ENCODE measurements at regions not wholly inside any gene's neighbourhood (a gene's known extent, or its start where the extent isn't known, plus 50 kb on each side); places are given as distances from the start of the nearest gene placed in this dataset.

DNA sequence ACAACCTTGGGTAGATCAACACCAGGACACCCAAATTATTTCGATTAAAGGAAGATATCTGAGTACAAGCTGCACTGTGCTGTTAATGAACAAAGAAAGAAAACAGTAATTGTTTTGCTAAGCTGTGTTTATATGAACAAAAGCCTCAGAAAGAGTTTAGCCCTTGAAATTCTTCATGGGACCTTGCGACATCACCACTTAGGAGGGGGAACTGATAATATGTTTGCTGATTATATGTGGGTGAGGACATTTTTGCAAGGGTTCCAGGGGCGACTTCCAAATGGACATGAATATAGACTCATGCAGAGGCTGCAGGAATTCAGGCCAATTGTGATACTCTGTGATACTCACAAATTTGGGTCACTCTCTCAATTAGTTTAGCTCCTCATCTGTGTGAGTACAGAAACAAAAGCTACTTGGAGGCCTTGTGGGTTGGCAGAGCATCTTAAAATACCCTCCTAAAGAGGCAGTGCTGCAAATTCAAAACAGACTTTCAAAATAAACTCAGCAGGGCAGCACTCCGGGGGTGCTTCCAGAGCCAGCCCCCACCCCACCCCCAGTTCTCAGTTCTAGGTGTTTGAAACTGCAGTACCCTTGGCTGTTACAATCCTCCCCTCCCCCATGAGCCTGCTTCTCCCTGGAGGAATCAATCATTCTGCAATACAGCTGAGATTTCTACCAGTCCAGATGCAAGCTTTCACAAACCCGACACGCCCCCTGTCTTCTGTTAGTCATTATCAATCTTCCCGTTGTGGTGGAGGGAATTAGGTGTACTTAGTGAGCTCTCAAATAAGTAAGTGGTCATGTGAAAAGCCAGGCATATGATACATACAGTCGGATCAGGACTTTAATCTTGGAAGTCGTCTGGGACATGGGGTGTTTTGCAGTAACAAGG lies 97.0 kb upstream of the MBNL2 start:
- Histone ChIP-seq H3K27ac (ENCODE audit: low read depth, low read length) (no peak overlapping the region), H3K9me3 (ENCODE audit: insufficient read depth, low read depth, low read length) (no peaks in the 10 kb centered on the region), H3K27me3 (ENCODE audit: insufficient read depth, low read length) (no peaks in the 10 kb centered on the region), H3K4me1 (ENCODE audit: insufficient read depth, low read length) (peaks cover 19% of the 10 kb centered on the region), H3K9ac (ENCODE audit: low read depth, low read length) (no peak overlapping the region), H3K36me3 (ENCODE audit: insufficient read depth, low read length) (no peaks in the 10 kb centered on the region), H3K4me3 (ENCODE audit: low read length) (no peak overlapping the region)
- WGBS, result 73% methylated on average over 9 of the region's 9 CpGs

DNA sequence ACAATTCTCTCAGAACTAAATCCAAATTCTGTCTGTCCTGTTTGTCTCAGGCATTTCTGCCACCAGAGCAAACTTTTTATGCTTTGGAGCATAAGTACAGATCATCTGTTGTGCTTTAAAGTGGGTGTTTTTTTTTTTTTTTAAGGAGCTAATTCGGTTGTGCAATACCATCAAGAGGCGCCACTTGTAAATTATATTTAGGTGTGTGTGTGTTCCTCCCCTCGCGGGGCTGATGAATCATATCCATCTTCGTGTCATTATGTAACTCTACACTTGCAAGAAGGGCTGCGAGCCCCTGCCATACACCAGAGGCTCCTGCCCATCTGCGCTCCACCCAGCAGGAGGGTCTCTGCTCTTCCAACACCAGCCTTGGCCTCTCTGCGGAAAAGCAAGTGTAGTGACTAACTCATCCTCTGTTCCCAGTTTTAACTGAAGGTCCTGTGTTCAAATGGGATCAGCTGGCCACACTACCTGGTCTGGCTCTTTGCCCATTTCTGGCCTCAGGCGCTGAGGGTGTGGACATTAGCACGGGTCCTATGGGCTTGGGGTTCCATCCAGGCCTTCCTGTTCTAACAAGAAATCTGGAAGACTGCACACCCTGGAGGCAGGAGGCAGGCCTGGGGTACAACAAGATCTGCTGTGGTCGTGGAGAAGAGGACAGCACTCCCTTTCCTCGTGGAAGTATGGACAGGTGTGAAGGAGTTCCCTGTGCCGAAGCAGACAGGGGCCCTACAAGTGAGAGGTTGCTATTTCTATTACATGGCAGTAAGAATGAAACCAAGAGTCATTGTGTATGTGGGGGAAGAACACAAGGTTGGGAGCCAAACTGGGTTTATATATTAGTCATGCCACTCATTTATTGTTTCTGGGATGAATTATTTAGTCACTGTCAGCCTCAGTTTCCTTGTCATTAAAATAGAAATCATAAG lies 96.1 kb upstream of the MBNL2 start:
- WGBS, result 92% methylated on average over 13 of the region's 13 CpGs
- Histone ChIP-seq H3K9me3 (ENCODE audit: insufficient read depth, low read depth, low read length) (no peaks in the 10 kb centered on the region), H3K36me3 (ENCODE audit: insufficient read depth, low read length) (no peaks in the 10 kb centered on the region), H3K27ac (ENCODE audit: low read depth, low read length) (no peak overlapping the region), H3K4me3 (ENCODE audit: low read length) (no peak overlapping the region), H3K27me3 (ENCODE audit: insufficient read depth, low read length) (no peaks in the 10 kb centered on the region), H3K4me1 (ENCODE audit: insufficient read depth, low read length) (peaks cover 19% of the 10 kb centered on the region), H3K9ac (ENCODE audit: low read depth, low read length) (no peak overlapping the region)

DNA sequence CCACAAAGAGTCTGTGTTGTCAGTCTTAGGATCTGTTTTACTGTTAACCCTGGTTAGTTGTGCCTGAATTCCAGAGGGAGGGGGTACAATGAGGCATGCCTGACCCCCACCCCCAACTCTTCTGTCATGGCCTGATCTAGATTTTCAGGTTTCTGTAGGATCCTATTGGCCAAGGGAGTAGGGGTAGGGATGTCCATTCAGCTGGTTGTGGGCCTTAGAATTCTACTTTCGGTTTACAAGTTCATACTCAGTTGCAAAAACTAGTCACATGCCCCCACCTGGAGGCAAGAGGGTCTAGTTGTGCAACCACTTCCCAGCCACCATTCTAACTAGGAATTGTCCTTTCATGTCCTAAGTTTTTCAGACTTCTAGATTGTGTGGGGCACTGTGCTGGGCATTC lies 94.3 kb upstream of the MBNL2 start:
- WGBS, result 80% methylated on average over 1 of the region's 1 CpG

DNA sequence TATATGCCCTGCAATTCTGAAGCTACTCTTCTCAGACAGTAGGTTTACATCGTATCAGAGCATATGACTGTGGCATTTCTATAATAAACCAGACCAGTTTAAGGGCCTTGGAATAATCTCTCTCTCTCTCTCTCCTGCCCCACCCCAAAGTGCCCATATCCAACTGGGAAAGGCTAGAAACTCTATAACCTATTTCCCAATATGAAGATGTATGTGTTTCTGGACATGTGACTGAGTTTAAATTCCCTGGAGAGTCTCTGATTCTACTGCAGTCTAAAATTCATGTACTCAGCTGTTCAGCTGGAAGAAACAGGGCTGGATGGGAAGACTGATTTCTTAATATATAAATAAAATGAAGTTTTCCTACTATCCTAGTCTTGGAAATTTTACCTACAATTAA lies 91.9 kb upstream of the MBNL2 start:
- H3K4me1 ChIP-seq (ENCODE audit: insufficient read depth, low read length), result peaks cover 11% of the 10 kb centered on the region; the same call in 1 of the 2 replicates
- no peak overlapping the region for H3K27ac ChIP-seq (ENCODE audit: low read depth, low read length)
- no peaks in the 10 kb centered on the region for H3K27me3 ChIP-seq (ENCODE audit: insufficient read depth, low read length)
- H3K4me3 ChIP-seq (ENCODE audit: low read length), result no peak overlapping the region
- H3K9me3 ChIP-seq (ENCODE audit: insufficient read depth, low read depth, low read length), result no peaks in the 10 kb centered on the region
- no peaks in the 10 kb centered on the region for H3K36me3 ChIP-seq (ENCODE audit: insufficient read depth, low read length)
- no peak overlapping the region for H3K9ac ChIP-seq (ENCODE audit: low read depth, low read length)
- WGBS, result 96% methylated on average over 1 of the region's 1 CpG

More for the DNA sequence above, 94.3 kb upstream of the MBNL2 start:
- peaks cover 19% of the 10 kb centered on the region for H3K4me1 ChIP-seq (ENCODE audit: insufficient read depth, low read length)
- no peak overlapping the region for H3K27ac ChIP-seq (ENCODE audit: low read depth, low read length)
- H3K4me3 ChIP-seq (ENCODE audit: low read length), result no peak overlapping the region
- no peaks in the 10 kb centered on the region for H3K27me3 ChIP-seq (ENCODE audit: insufficient read depth, low read length)
- no peak overlapping the region for H3K9ac ChIP-seq (ENCODE audit: low read depth, low read length)
- no peaks in the 10 kb centered on the region for H3K9me3 ChIP-seq (ENCODE audit: insufficient read depth, low read depth, low read length)
- H3K36me3 ChIP-seq (ENCODE audit: insufficient read depth, low read length), result no peaks in the 10 kb centered on the region

DNA sequence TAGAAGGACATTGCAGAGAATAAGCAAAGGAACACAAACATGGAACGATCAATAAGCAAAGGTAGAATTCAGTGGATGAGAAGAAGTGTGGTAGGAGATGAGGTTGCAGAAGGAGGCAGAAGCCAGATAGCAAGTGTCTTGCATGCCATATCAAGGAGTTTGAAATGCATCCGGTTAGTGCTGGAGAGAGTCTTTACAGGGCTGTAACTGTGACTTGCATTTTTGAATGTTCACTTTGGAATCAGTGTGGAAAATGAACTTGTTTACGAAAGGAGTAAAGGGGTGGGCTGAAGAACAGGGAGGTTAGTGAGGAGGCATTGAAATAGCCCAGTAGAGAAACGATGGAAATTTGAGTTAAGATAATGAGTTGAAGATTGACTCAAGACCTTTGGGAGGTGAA lies 90.7 kb upstream of the MBNL2 start:
- no peak overlapping the region for H3K27ac ChIP-seq (ENCODE audit: low read depth, low read length)
- WGBS, result 90% methylated on average over 4 of the region's 4 CpGs
- H3K36me3 ChIP-seq (ENCODE audit: insufficient read depth, low read length), result no peaks in the 10 kb centered on the region
- H3K9ac ChIP-seq (ENCODE audit: low read depth, low read length), result no peak overlapping the region
- no peaks in the 10 kb centered on the region for H3K27me3 ChIP-seq (ENCODE audit: insufficient read depth, low read length)
- H3K4me1 ChIP-seq (ENCODE audit: insufficient read depth, low read length), result 0 out of 2 replicates have a peak, but pooled peaks cover 8% of the 10 kb centered on the region
- H3K9me3 ChIP-seq (ENCODE audit: insufficient read depth, low read depth, low read length), result no peaks in the 10 kb centered on the region
- no peak overlapping the region for H3K4me3 ChIP-seq (ENCODE audit: low read length)

DNA sequence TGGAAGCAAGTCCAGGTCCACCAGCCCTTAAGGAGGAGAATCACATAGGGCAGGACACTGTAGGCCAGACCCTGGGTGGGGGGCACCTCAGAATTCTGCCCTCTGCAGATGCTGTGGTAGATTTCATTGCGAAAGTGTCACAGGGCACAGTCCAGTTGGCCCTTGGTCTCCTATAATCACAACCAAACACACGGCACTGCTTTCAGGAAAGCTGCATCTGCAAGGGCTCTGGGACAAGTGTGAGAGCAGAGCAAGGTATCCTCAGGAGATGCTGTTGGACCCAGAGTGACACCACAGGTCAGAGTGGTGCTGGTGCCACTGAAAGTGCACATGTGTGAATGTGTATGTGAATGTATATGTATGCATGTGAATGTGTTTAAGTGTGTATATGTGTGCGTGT lies 88.6 kb upstream of the MBNL2 start:
- no peak overlapping the region for H3K27ac ChIP-seq (ENCODE audit: low read depth, low read length)
- H3K9me3 ChIP-seq (ENCODE audit: insufficient read depth, low read depth, low read length), result no peaks in the 10 kb centered on the region
- no peaks in the 10 kb centered on the region for H3K27me3 ChIP-seq (ENCODE audit: insufficient read depth, low read length)
- no peaks in the 10 kb centered on the region for H3K4me1 ChIP-seq (ENCODE audit: insufficient read depth, low read length)
- 97% methylated on average over 3 of the region's 3 CpGs for WGBS
- H3K36me3 ChIP-seq (ENCODE audit: insufficient read depth, low read length), result no peaks in the 10 kb centered on the region
- no peak overlapping the region for H3K9ac ChIP-seq (ENCODE audit: low read depth, low read length)
- no peak overlapping the region for H3K4me3 ChIP-seq (ENCODE audit: low read length)

DNA sequence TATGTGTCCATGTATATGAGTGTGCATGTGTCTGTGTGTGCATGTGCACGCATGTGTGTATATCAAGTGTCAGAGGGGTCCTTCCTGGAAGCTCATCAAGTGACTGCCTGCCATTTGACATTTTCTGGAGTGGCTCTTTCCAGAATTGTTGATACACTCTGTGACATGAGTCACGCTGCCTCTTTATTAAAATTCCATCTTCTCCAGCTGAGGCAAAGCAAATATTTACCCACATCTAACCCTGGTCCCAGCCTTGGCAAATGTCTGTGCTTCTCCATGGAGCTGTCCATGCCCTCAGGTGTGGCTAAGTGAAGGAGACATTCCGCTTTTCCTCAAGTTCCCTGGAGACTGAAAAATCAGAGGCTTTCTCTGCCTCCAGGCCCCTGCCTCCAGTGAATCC lies 88.2 kb upstream of the MBNL2 start:
- 92% methylated on average over 3 of the region's 3 CpGs for WGBS

DNA sequence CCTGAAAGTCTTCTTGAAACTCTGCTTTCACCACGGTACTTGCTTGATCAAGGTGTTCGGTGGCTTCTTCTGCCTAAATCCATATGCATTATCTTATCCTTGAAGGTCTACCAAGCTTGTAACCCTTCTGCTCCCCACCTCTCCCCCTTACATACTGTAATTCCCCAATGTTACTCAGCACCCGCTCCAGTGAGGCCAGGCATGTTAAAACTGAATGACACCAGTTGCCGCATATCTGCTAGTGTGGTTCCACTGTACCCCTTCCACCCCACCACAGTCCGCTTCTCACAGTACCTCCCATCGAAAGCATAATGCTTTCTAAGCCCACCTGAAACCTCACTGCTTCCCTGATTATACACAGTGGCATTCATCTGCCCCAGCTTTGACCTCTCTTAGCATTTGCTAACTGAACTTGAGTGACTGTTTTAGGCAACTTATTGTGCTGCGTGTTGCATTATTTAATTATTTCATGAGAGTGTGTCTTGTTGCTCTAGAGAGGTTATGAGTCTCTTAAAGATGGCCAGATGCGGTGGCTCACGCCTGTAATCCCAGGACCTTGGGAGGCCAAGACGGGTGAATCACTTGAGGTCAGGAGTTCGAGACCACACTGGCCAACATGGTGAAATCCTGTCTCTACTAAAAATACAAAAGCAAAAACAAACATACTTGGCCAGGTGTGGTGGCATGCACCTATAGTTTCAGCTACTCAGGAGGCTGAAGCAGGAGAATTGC lies 87.6 kb upstream of the MBNL2 start:
- whole genome bisulfite sequencing, result 95% methylated on average over 11 of the region's 11 CpGs
- H3K4me3 ChIP-seq (ENCODE audit: low read length), result no peak overlapping the region
- no peak overlapping the region for H3K27ac ChIP-seq (ENCODE audit: low read depth, low read length)

More for the DNA sequence above, 88.2 kb upstream of the MBNL2 start:
- Histone ChIP-seq H3K27me3 (ENCODE audit: insufficient read depth, low read length) (no peaks in the 10 kb centered on the region), H3K9me3 (ENCODE audit: insufficient read depth, low read depth, low read length) (no peaks in the 10 kb centered on the region), H3K4me1 (ENCODE audit: insufficient read depth, low read length) (no peaks in the 10 kb centered on the region), H3K36me3 (ENCODE audit: insufficient read depth, low read length) (no peaks in the 10 kb centered on the region), H3K27ac (ENCODE audit: low read depth, low read length) (no peak overlapping the region), H3K9ac (ENCODE audit: low read depth, low read length) (no peak overlapping the region), H3K4me3 (ENCODE audit: low read length) (no peak overlapping the region)

DNA sequence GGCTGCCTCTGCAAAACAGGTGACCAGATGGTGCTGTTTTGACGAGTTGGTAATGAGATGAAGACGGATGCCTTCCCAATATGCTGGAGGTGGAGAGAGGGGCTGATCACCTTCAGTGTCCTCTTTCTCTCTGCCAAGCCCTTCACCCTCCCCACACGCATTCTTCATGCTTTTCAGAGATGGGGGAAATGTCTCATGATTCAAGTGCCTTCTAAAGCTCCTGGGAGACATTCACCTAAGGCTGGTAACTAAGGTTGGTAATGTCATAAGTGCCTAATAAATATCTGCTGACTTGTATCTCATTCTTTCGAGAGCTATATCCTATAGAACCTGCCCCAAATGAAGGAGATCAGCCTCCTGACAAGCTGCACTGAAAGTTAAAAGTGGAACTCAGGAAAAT lies 86.2 kb upstream of the MBNL2 start:
- Histone ChIP-seq H3K27me3 (ENCODE audit: insufficient read depth, low read length) (peaks cover 7% of the 10 kb centered on the region; the same call in 1 of the 2 replicates), H3K36me3 (ENCODE audit: insufficient read depth, low read length) (no peaks in the 10 kb centered on the region), H3K4me1 (ENCODE audit: insufficient read depth, low read length) (peaks cover 11% of the 10 kb centered on the region; the same call in 1 of the 2 replicates), H3K27ac (ENCODE audit: low read depth, low read length) (no peak overlapping the region), H3K4me3 (ENCODE audit: low read length) (no peak overlapping the region), H3K9me3 (ENCODE audit: insufficient read depth, low read depth, low read length) (no peaks in the 10 kb centered on the region), H3K9ac (ENCODE audit: low read depth, low read length) (no peak overlapping the region)
- WGBS, result 85% methylated on average over 3 of the region's 4 CpGs

More for the DNA sequence above, 87.6 kb upstream of the MBNL2 start:
- Histone ChIP-seq H3K4me1 (ENCODE audit: insufficient read depth, low read length) (no peaks in the 10 kb centered on the region), H3K27me3 (ENCODE audit: insufficient read depth, low read length) (no peaks in the 10 kb centered on the region), H3K9me3 (ENCODE audit: insufficient read depth, low read depth, low read length) (no peaks in the 10 kb centered on the region), H3K36me3 (ENCODE audit: insufficient read depth, low read length) (no peaks in the 10 kb centered on the region), H3K9ac (ENCODE audit: low read depth, low read length) (no peak overlapping the region)

DNA sequence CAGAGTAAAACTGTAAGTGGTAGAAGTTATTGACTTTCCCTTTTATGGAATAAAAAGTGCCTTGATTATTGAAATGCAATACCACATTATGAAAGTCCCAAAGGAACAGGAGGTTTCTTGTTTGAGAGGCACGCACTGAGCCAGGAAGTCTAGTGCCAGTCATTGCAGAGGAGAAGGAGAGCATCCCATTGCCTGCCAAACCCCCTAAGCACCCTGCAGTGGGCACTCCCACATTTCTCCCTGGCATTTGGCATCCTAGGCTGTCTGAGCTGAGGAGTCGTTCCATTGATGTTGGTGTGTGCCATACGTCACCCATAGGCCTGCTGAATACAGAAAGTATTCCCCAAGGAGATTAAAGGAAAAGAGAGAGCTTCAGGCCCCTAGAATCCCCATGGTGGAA lies 85.7 kb upstream of the MBNL2 start:
- Histone ChIP-seq H3K4me1 (ENCODE audit: insufficient read depth, low read length) (peaks cover 16% of the 10 kb centered on the region), H3K36me3 (ENCODE audit: insufficient read depth, low read length) (no peaks in the 10 kb centered on the region), H3K9me3 (ENCODE audit: insufficient read depth, low read depth, low read length) (no peaks in the 10 kb centered on the region), H3K27ac (ENCODE audit: low read depth, low read length) (no peak overlapping the region), H3K4me3 (ENCODE audit: low read length) (no peak overlapping the region), H3K9ac (ENCODE audit: low read depth, low read length) (no peak overlapping the region), H3K27me3 (ENCODE audit: insufficient read depth, low read length) (peaks cover 9% of the 10 kb centered on the region; the same call in 1 of the 2 replicates)
- 100% methylated on average over 3 of the region's 3 CpGs for WGBS
